Prostate gland (tissue), 2 donors: ENCODE measurements at regions not wholly inside any gene's neighbourhood (a gene's known extent, or its start where the extent isn't known, plus 50 kb on each side); places are given as distances from the start of the nearest gene placed in this dataset.
"Not testable (repeated sequence)": the region's sequence is repeated elsewhere in the genome, so short reads cannot be mapped to it uniquely, and the experiment has no call there.

Experiments
- CTCF ChIP-seq, 4 experiments: fragments of 200-600 bp in 2 of 4; fragments of 450-650 bp in 2 of 4; sonication (generic) in 2 of 4; IDR thresholded peaks; 1 replicate in 3 of 4; 2 replicates in 1 of 4; pipeline ENCODE4 v1.5.1; 2016 to 2019; ENCODE audit warnings: antibody characterized with exemption in 4 of 4, mild to moderate bottlenecking in 2 of 4, moderate library complexity in 2 of 4
- POLR2A ChIP-seq: fragments of 450-650 bp; IDR thresholded peaks from one replicate; pipeline ENCODE4 v1.6.1; 2016; ENCODE audit warnings: antibody characterized with exemption, mild to moderate bottlenecking

GRCh38 chr4:118465831-118466230, 113.0 kb upstream of the PRSS12 start:
- TF ChIP-seq CTCF (IDR thresholded peaks at IDR 0.05); POLR2A: not testable (repeated sequence)
